ENCODE measurements at regions not wholly inside any gene's neighbourhood (a gene's known extent, or its start where the extent isn't known, plus 50 kb on each side); places are given as distances from the start of the nearest gene placed in this dataset.
A peak's percentile ranks its signal among the peaks of the same experiment; 100 is the strongest.

DNA sequence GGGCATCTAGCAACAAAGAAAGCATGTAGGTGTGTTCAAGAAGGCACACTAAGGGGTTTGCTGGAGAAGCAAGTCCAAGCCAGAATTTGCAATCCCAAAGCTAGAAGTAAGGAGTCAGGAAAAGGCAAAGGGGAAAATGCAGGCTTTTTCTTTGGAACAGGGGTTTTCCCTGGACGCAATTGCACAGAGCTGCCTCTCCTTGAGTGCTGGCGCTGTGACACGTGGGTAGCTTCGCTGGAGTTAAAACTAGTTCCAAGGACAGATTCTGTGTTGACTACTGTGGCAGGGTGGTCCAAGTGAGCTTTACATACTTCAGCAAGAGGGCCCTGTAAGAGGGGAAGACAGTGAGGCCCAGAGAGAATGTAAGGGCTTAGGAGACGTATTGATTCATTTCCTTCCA is 277.1 kb downstream of the ADGRA3 start:
- DNase-seq, result no peak
- Histone ChIP-seq H3K4me1 (ENCODE audit: insufficient read depth, low read length) (no peaks in the 10 kb centered on the region), H3K27me3 (ENCODE audit: control insufficient read depth in 1 of 2, insufficient read depth in 2 of 2, low read length in 2 of 2) (no peaks in the 10 kb centered on the region), H3K36me3 (ENCODE audit: insufficient read depth, low read length) (no peaks in the 10 kb centered on the region), H3K27ac (ENCODE audit: low read depth in 1 of 2, low read length in 2 of 2) (no peak overlapping the region), H3K4me3 (ENCODE audit: low read length) (no peak overlapping the region), H3K9me3 (ENCODE audit: control insufficient read depth in 1 of 2, insufficient read depth in 1 of 2, low read length in 2 of 2) (peaks cover 0 to 14% of the 10 kb centered on the region in 2 experiments)
- POLR2A ChIA-PET, result no interaction called here
- intact Hi-C loops (cut with DNase I, micrococcal nuclease), result no loop called here
- H3K27me3 Mint-ChIP-seq, result peaks cover 9% of the 10 kb centered on the region
- CTCF ChIA-PET, result no interaction called here
- H3K4me1 Mint-ChIP-seq (ENCODE audit: low read depth), result no peaks in the 10 kb centered on the region
- TF ChIP-seq, protein P1, sequence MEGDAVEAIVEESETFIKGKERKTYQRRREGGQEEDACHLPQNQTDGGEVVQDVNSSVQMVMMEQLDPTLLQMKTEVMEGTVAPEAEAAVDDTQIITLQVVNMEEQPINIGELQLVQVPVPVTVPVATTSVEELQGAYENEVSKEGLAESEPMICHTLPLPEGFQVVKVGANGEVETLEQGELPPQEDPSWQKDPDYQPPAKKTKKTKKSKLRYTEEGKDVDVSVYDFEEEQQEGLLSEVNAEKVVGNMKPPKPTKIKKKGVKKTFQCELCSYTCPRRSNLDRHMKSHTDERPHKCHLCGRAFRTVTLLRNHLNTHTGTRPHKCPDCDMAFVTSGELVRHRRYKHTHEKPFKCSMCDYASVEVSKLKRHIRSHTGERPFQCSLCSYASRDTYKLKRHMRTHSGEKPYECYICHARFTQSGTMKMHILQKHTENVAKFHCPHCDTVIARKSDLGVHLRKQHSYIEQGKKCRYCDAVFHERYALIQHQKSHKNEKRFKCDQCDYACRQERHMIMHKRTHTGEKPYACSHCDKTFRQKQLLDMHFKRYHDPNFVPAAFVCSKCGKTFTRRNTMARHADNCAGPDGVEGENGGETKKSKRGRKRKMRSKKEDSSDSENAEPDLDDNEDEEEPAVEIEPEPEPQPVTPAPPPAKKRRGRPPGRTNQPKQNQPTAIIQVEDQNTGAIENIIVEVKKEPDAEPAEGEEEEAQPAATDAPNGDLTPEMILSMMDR (IDR thresholded peaks at IDR 0.05), result no peak
- H3K4me3 Mint-ChIP-seq, result no peak overlapping the region
- H3K9me3 Mint-ChIP-seq, result peaks cover 3% of the 10 kb centered on the region
- no peak for ATAC-seq (ENCODE audit: poor library complexity)
- no peaks in the 10 kb centered on the region for H3K36me3 Mint-ChIP-seq (ENCODE audit: low read depth)
- no peak overlapping the region for H3K27ac Mint-ChIP-seq

DNA sequence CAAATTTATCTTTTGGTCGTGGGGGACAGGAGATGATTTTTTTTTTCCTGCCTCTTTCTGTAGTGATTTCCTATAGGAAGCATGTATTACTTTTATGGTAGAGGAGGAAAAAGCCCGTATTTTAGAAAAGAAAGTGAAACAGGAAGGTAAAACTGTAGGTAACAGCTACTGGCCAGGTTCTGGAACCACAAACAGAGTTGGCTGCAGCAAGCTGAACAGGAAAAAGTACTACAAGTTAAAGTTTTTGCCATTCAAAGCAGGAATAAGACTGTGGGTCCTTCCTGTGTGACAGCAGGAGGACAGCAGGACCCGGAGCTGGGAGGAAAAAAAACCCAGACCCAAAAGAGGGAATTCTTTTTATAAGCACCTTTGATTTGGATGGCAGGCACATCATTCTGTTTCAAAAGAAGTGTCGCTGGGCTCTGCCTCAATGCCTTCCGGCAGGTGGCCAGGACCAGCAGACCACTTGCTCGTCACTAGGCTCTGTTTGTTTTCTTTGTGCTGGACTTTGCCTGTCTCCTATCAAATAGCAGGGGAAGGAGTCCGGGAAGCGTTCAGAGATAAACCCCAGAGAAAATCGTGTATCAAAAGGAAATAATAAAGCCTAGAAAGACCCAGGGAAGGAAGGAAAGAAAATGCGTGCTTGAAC is 277.9 kb downstream of the ADGRA3 start:
- DNase-seq, result peak in 1 of 14 experiments; percentile 24

DNA sequence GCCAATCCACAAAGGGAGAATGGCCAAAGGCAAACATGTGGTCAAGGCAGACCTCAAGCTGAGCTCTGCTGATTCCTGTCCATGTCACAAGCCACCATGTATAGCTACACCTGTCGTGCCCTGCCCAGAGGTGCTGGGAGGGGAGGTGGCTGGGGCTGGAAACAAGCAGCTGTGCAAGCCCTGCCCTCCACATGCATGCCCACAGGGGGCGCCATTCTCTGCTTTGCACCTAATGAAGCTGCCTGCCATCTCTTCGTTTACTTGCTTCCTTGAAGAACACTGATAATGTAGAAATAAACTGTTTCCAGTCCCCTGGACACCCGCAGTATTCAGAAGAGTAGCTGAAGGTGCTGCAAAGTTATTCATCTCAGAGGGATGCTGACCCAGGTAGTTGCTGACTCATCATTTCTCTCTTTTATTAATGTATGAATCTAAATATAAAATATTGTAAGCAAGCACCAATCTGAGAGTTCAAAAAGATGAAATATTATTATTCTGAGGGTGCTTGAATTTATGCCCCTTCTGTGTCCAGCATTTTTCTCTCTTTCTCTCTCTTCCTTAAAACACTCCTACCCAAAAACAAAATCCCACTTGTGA is 278.6 kb downstream of the ADGRA3 start:
- Histone ChIP-seq H3K27me3 (ENCODE audit: control insufficient read depth in 1 of 2, insufficient read depth in 2 of 2, low read length in 2 of 2) (no peaks in the 10 kb centered on the region), H3K27ac (ENCODE audit: low read depth in 1 of 2, low read length in 2 of 2) (no peak overlapping the region), H3K36me3 (ENCODE audit: insufficient read depth, low read length) (no peaks in the 10 kb centered on the region), H3K4me1 (ENCODE audit: insufficient read depth, low read length) (no peaks in the 10 kb centered on the region), H3K4me3 (ENCODE audit: low read length) (no peak overlapping the region), H3K9me3 (ENCODE audit: control insufficient read depth in 1 of 2, insufficient read depth in 1 of 2, low read length in 2 of 2) (peaks cover 0 to 14% of the 10 kb centered on the region in 2 experiments)
- no peak overlapping the region for H3K27ac Mint-ChIP-seq
- POLR2A ChIA-PET, result no interaction called here
- peaks cover 3% of the 10 kb centered on the region for H3K9me3 Mint-ChIP-seq
- CTCF ChIA-PET, result no interaction called here
- intact Hi-C loops (cut with DNase I, micrococcal nuclease), result no loop called here
- DNase-seq, result peak; percentile 4 to 64 (median 27)
- H3K36me3 Mint-ChIP-seq (ENCODE audit: low read depth), result no peaks in the 10 kb centered on the region
- no peaks in the 10 kb centered on the region for H3K4me1 Mint-ChIP-seq (ENCODE audit: low read depth)
- ATAC-seq (ENCODE audit: poor library complexity), result no peak
- TF ChIP-seq, protein P1 (IDR thresholded peaks at IDR 0.05), result no peak
- peak overlapping the region; percentile 62 for H3K4me3 Mint-ChIP-seq
- peaks cover 9% of the 10 kb centered on the region for H3K27me3 Mint-ChIP-seq

More for the DNA sequence above, 277.9 kb downstream of the ADGRA3 start:
- peak overlapping the region; percentile 62 for H3K4me3 Mint-ChIP-seq
- H3K4me1 Mint-ChIP-seq (ENCODE audit: low read depth), result no peaks in the 10 kb centered on the region
- POLR2A ChIA-PET, result no interaction called here
- TF ChIP-seq, protein P1 (IDR thresholded peaks at IDR 0.05), result no peak
- no peaks in the 10 kb centered on the region for H3K36me3 Mint-ChIP-seq (ENCODE audit: low read depth)
- H3K27me3 Mint-ChIP-seq, result peaks cover 9% of the 10 kb centered on the region
- no peak overlapping the region for H3K4me3 ChIP-seq (ENCODE audit: low read length)
- H3K4me1 ChIP-seq (ENCODE audit: insufficient read depth, low read length), result no peaks in the 10 kb centered on the region
- no peak overlapping the region for H3K27ac Mint-ChIP-seq
- H3K9me3 ChIP-seq (ENCODE audit: control insufficient read depth in 1 of 2, insufficient read depth in 1 of 2, low read length in 2 of 2), result peaks cover 0 to 14% of the 10 kb centered on the region in 2 experiments
- H3K27ac ChIP-seq (ENCODE audit: low read depth in 1 of 2, low read length in 2 of 2), result no peak overlapping the region
- CTCF ChIA-PET, result no interaction called here
- no peak for ATAC-seq (ENCODE audit: poor library complexity)
- intact Hi-C loops (cut with DNase I, micrococcal nuclease), result no loop called here
- H3K27me3 ChIP-seq (ENCODE audit: control insufficient read depth in 1 of 2, insufficient read depth in 2 of 2, low read length in 2 of 2), result no peaks in the 10 kb centered on the region
- peaks cover 2% of the 10 kb centered on the region for H3K9me3 Mint-ChIP-seq
- no peaks in the 10 kb centered on the region for H3K36me3 ChIP-seq (ENCODE audit: insufficient read depth, low read length)

Measured in CD4-positive, alpha-beta T cell (primary cell).